H1 (cell line): ENCODE measurements at regions not wholly inside any gene's neighbourhood (a gene's known extent, or its start where the extent isn't known, plus 50 kb on each side); places are given as distances from the start of the nearest gene placed in this dataset.

Experiments used
- CTCF ChIA-PET: fragments of 300-600 bp; sonication (Branson Sonifier 250); formaldehyde crosslinking; loops from one replicate; lab custom pipeline; 2021; ENCODE audit not compliant: partially characterized antibody; lab: Charles Lee
- POLR2A ChIA-PET: fragments of 300-600 bp; sonication (Branson Sonifier 250); formaldehyde crosslinking; loops from one replicate; lab custom pipeline; 2021; ENCODE audit warnings: inconsistent platforms; ENCODE audit not compliant: partially characterized antibody; lab: Charles Lee
- DNase-seq, 2 experiments: peaks; one replicate each; pipeline versions ENCODE4 v3.0.0 to v3.0.0-alpha.2; 2010 to 2022; ENCODE audit warnings: low spot score in 2 of 2, low read depth in 1 of 2, mixed read lengths in 1 of 2
- FAIRE-seq: peaks from 2 replicates; lab custom pipeline; 2011; peaks lifted over from hg19 to GRCh38; lab: Jason Lieb, UNC
- H2AFZ ChIP-seq: 2 replicates; pipeline ENCODE4 v1.8.1; 2012; ENCODE audit warnings: low read length, inconsistent platforms
- H2AK5ac ChIP-seq: 2 replicates; pipeline ENCODE4 v1.6.1; 2013; ENCODE audit warnings: low read depth, low read length
- H2BK120ac ChIP-seq: replicated peaks from 2 replicates; pipeline ENCODE3; 2013; ENCODE audit warnings: low read depth, low read length, inconsistent platforms
- H2BK12ac ChIP-seq: 2 replicates; pipeline ENCODE4 v1.6.1; 2013; ENCODE audit warnings: low read depth, low read length
- H2BK15ac ChIP-seq: 2 replicates; pipeline ENCODE4 v1.6.1; 2013; ENCODE audit warnings: low read length
- H2BK20ac ChIP-seq: 2 replicates; pipeline ENCODE4 v1.6.1; 2013; ENCODE audit warnings: low read length
- H2BK5ac ChIP-seq: 2 replicates; pipeline ENCODE4 v1.6.1; 2013; ENCODE audit warnings: low read depth, low read length
- H3K14ac ChIP-seq: 2 replicates; pipeline ENCODE4 v1.6.1; 2013; ENCODE audit warnings: inconsistent platforms; ENCODE audit not compliant: insufficient read length
- H3K18ac ChIP-seq: 2 replicates; pipeline ENCODE4 v1.6.1; 2013; ENCODE audit warnings: low read length; ENCODE audit errors: extremely low read depth
- H3K23ac ChIP-seq: 2 replicates; pipeline ENCODE4 v1.6.1; 2013; ENCODE audit warnings: inconsistent platforms; ENCODE audit not compliant: insufficient read length
- H3K23me2 ChIP-seq: 2 replicates; pipeline ENCODE4 v1.6.1; 2013; ENCODE audit warnings: low read depth, low read length
- H3K27ac ChIP-seq: 2 replicates; pipeline ENCODE4 v1.6.1; 2011; ENCODE audit warnings: low read depth, low read length, inconsistent platforms
- H3K27me3 ChIP-seq, 4 experiments: replicated peaks in 1 of 4; 1 replicate in 1 of 4; 2 replicates in 3 of 4; pipeline versions ENCODE4 v1.6.1 to v1.8.1; 2011 to 2013; ENCODE audit warnings: low read length in 3 of 4, mild to moderate bottlenecking in 3 of 4, inconsistent platforms in 2 of 4, mixed read lengths in 2 of 4, moderate library complexity in 1 of 4; ENCODE audit not compliant: control insufficient read depth in 3 of 4, insufficient read depth in 3 of 4; ENCODE audit errors: extremely low read depth in 1 of 4
- H3K36me3 ChIP-seq, 4 experiments: 2 replicates each; pipeline versions ENCODE4 v1.6.1 to v1.8.1; 2011 to 2013; ENCODE audit warnings: mild to moderate bottlenecking in 4 of 4, low read length in 3 of 4, moderate library complexity in 2 of 4, control low read depth in 1 of 4, inconsistent platforms in 1 of 4; ENCODE audit not compliant: insufficient read depth in 4 of 4, control insufficient read depth in 2 of 4
- H3K4ac ChIP-seq: replicated peaks from 2 replicates; pipeline ENCODE3; 2013; ENCODE audit warnings: low read length, low read depth, mixed read lengths, inconsistent platforms; ENCODE audit not compliant: insufficient read length
- H3K4me1 ChIP-seq, 4 experiments: replicated peaks in 1 of 4; 1 replicate in 1 of 4; 2 replicates in 3 of 4; pipeline versions ENCODE4 v1.6.1 to v1.8.1; 2011 to 2013; ENCODE audit warnings: low read length in 3 of 4, inconsistent platforms in 2 of 4, mixed read lengths in 1 of 4; ENCODE audit not compliant: insufficient read depth in 4 of 4, control insufficient read depth in 3 of 4
- H3K4me2 ChIP-seq, 2 experiments: 2 replicates each; pipeline versions ENCODE4 v1.6.1 to v1.8.1; 2011 to 2013; ENCODE audit warnings: low read depth in 2 of 2, low read length in 2 of 2, control low read depth in 1 of 2, inconsistent platforms in 1 of 2, mild to moderate bottlenecking in 1 of 2; ENCODE audit not compliant: insufficient read depth in 1 of 2
- H3K4me3 ChIP-seq, 4 experiments: fragments of 200-600, 300-600 bp in 1 of 4; sonication (generic), shearing (Covaris generic), sonication (Bioruptor Twin) in 1 of 4; 2 replicates each; pipeline versions ENCODE4 v1.5.1 to v1.8.1; 2011 to 2016; ENCODE audit warnings: low read length in 4 of 4, low read depth in 3 of 4, control low read depth in 2 of 4, inconsistent platforms in 2 of 4, mild to moderate bottlenecking in 2 of 4, mixed read lengths in 1 of 4, moderate library complexity in 1 of 4; ENCODE audit not compliant: insufficient read depth in 2 of 4; ENCODE audit errors: extremely low read depth in 1 of 4
- H3K56ac ChIP-seq: replicated peaks from 2 replicates; pipeline ENCODE3; 2013; ENCODE audit warnings: low read depth, mild to moderate bottlenecking, mixed read lengths, low read length, inconsistent platforms; ENCODE audit not compliant: insufficient read length
- H3K79me1 ChIP-seq: 2 replicates; pipeline ENCODE4 v1.6.1; 2013; ENCODE audit warnings: low read depth, low read length, control low read depth
- H3K79me2 ChIP-seq, 2 experiments: 2 replicates each; pipeline versions ENCODE4 v1.6.1 to v1.8.1; 2012 to 2013; ENCODE audit warnings: low read length in 2 of 2, mild to moderate bottlenecking in 2 of 2, inconsistent platforms in 1 of 2; ENCODE audit not compliant: insufficient read depth in 2 of 2, control insufficient read depth in 1 of 2
- H3K9ac ChIP-seq, 4 experiments: replicated peaks in 1 of 4; 1 replicate in 1 of 4; 2 replicates in 3 of 4; pipeline versions ENCODE4 v1.6.1 to v1.8.1; 2011 to 2013; ENCODE audit warnings: low read depth in 3 of 4, low read length in 3 of 4, control low read depth in 2 of 4, mild to moderate bottlenecking in 2 of 4, moderate library complexity in 2 of 4, inconsistent platforms in 1 of 4; ENCODE audit errors: extremely low read depth in 1 of 4
- H3K9me3 ChIP-seq, 2 experiments: 2 replicates each; pipeline versions ENCODE4 v1.6.1 to v1.8.1; 2012 to 2013; ENCODE audit warnings: mild to moderate bottlenecking in 2 of 2, moderate library complexity in 2 of 2, control low read depth in 1 of 2, inconsistent platforms in 1 of 2, low read depth in 1 of 2, low read length in 1 of 2, mixed read lengths in 1 of 2; ENCODE audit not compliant: insufficient read depth in 2 of 2
- H4K20me1 ChIP-seq, 2 experiments: replicated peaks in 1 of 2; 2 replicates each; pipeline versions ENCODE3 to v1.8.1; 2011 to 2013; ENCODE audit warnings: inconsistent platforms in 2 of 2, low read length in 2 of 2, mild to moderate bottlenecking in 1 of 2; ENCODE audit not compliant: insufficient read depth in 2 of 2, control insufficient read depth in 1 of 2
- H4K5ac ChIP-seq: 2 replicates; pipeline ENCODE4 v1.6.1; 2013; ENCODE audit warnings: low read length, low read depth, mixed read lengths, inconsistent platforms; ENCODE audit not compliant: insufficient read length
- H4K8ac ChIP-seq: 2 replicates; pipeline ENCODE4 v1.8.0; 2013; ENCODE audit warnings: mild to moderate bottlenecking, moderate library complexity, low read length, inconsistent platforms; ENCODE audit not compliant: insufficient read depth; ENCODE audit errors: extremely low read depth
- H4K91ac ChIP-seq: replicated peaks from 2 replicates; pipeline ENCODE3; 2013; ENCODE audit warnings: low read length, mixed read lengths, inconsistent platforms; ENCODE audit not compliant: insufficient read length
- CTCF ChIP-seq, 3 experiments: IDR thresholded peaks; 1 replicate in 2 of 3; 2 replicates in 1 of 3; pipeline versions ENCODE4 v1.5.1 to v1.6.1; 2011; ENCODE audit warnings: low read length in 3 of 3, mild to moderate bottlenecking in 3 of 3, inconsistent platforms in 2 of 3, low read depth in 1 of 3, moderate library complexity in 1 of 3; ENCODE audit not compliant: insufficient read depth in 1 of 3; ENCODE audit errors: control extremely low read depth in 1 of 3
- JUN ChIP-seq: IDR thresholded peaks from 2 replicates; pipeline ENCODE4 v1.6.1; 2011; ENCODE audit warnings: low read depth, mild to moderate bottlenecking, improper control_type of control experiment, low read length
- PHF8 ChIP-seq: fragments of 200-600 bp; sonication (generic); conservative IDR thresholded peaks from 2 replicates; pipeline ENCODE4 v1.7.1; 2012; ENCODE audit warnings: low read depth, mild to moderate bottlenecking, inconsistent platforms, low read length, moderate library complexity
- RAD21 ChIP-seq, 2 experiments: IDR thresholded peaks in 1 of 2; conservative IDR thresholded peaks in 1 of 2; 2 replicates each; pipeline ENCODE4 v1.6.1; 2011; ENCODE audit warnings: low read depth in 2 of 2, low read length in 2 of 2, improper control_type of control experiment in 1 of 2, inconsistent platforms in 1 of 2, mild to moderate bottlenecking in 1 of 2, moderate library complexity in 1 of 2
- WGBS, 2 experiments: shearing (Covaris generic) in 1 of 2; methylation state at CpG; one replicate each; pipeline versions ENCODE4 v1.1.6 to v1.1.7; 2013 to 2015; ENCODE audit warnings: low lambda C conversion rate in 2 of 2, mixed read lengths in 2 of 2, inconsistent platforms in 1 of 2, low coverage in 1 of 2, missing lambda C conversion rate in 1 of 2; ENCODE audit not compliant: insufficient replicate concordance in 2 of 2, insufficient coverage in 1 of 2, insufficient read length in 1 of 2; ENCODE audit errors: extremely low coverage in 1 of 2, missing lambda C conversion rate in 1 of 2; 5-methylcytosine and 5-hydroxymethylcytosine counted together

DNA sequence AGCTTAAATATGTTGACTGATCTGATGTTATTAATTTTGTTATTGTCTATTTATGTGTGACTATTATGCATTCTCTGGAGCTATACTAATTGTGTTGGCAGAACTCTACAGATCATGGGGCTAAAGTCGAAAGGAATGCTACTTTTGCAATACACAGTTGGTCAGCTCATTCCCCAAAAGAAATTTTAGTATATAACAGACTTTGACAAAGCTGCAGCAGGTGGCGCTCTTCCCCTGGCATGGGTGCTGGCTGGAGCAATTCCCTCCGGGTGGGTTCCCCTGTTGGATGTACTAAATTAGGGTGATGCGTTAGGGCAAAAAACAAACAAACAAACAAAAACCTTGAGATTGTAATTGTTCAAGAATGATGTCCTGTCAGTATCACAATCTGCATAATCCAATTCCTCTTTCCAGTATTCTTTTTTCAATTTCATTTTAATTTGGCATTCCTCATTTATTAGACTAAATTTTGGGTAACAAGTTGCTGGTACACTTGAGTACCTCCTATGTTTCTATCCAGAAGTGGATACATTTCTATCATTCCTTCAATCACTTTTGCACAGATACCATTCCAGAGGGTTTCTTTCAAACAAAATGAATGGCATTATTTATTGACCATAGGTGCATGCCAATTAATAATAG lies 322.8 kb upstream of the EDNRB start:
- CTCF ChIA-PET = interaction anchor here (0.7 to 2.6 kb wide), 60 partner anchors 9 to 1183 kb away, joined by 3 to 24 read pairs (median 4); partner anchors contain the start of gene POU4F1
- peak; percentile 72 for FAIRE-seq

More for the DNA sequence above, 322.8 kb upstream of the EDNRB start:
- Histone ChIP-seq H4K20me1 (no peaks in the 10 kb centered on the region), H3K4me1 (no peaks in the 10 kb centered on the region; a peak in 1 of 7 replicates), H3K4me3 (no peak overlapping the region), H3K79me2 (no peaks in the 10 kb centered on the region), H3K18ac (no peak overlapping the region), H3K14ac (no peak overlapping the region), H2BK20ac (no peak overlapping the region), H2BK12ac (no peak overlapping the region), H4K91ac (no peak overlapping the region), H2AFZ (no peak overlapping the region), H4K5ac (no peak overlapping the region), H3K56ac (no peak overlapping the region), H3K23me2 (no peaks in the 10 kb centered on the region), H3K27me3 (no peaks in the 10 kb centered on the region), H3K79me1 (no peaks in the 10 kb centered on the region), H2BK15ac (no peak overlapping the region), H3K27ac (no peak overlapping the region), H3K9ac (no peak overlapping the region), H2BK120ac (no peak overlapping the region), H3K4ac (no peak overlapping the region), H3K36me3 (no peaks in the 10 kb centered on the region), H4K8ac (no peak overlapping the region), H3K9me3 (no peaks in the 10 kb centered on the region), H3K23ac (no peak overlapping the region), H3K4me2 (no peak overlapping the region), H2BK5ac (no peak overlapping the region), H2AK5ac (no peak overlapping the region)
- 34% methylated on average over 4 of the region's 4 CpGs; no CpG with 5 or more reads in 1 of the 2 experiments for WGBS, 2 experiments
- TF ChIP-seq CTCF (IDR thresholded peaks at IDR 0.05; ENCODE audit: control extremely low read depth in 1 of 3, insufficient read depth in 1 of 3, low read depth in 1 of 3, low read length in 3 of 3) (peak; percentile 66 to 86 (median 76)), RAD21 (IDR thresholded peaks at IDR 0.05 in 1 of 2, conservative IDR thresholded peaks at IDR 0.05 in 1 of 2; ENCODE audit: low read depth in 2 of 2, low read length in 2 of 2) (peak; percentile 93 to 95), JUN (no peak), PHF8 (no peak)
- DNase-seq = peak; percentile 17 to 72
- POLR2A ChIA-PET = no interaction called here
